ENCODE measurements at regions not wholly inside any gene's neighbourhood (a gene's known extent, or its start where the extent isn't known, plus 50 kb on each side); places are given as distances from the start of the nearest gene placed in this dataset.
A peak's percentile ranks its signal among the peaks of the same experiment; 100 is the strongest.

DNA sequence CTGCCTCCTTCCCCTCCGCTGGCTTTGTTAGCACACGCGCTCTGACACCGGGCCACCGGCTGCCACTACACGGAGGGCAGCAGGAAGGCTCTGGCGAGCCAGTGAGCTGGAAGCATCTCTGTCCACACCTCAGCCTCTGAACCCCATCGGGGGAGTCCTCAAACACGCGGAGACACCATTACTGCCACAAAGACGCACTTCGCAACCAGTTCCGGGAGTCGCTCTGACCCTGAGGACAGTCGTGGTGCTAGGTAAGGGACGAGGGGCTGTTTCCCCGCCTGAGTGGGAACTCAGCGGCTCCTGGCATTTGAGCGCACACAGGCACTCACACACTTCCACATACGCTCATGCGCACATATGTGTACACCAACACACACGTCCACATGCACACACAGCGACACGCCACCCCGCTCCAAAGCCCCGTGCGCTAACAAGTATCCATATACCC lies 160.0 kb downstream of the C9orf152 start:
- DNase-seq (ENCODE audit: low read depth in 3 of 3, low spot score in 1 of 3), result no peak

DNA sequence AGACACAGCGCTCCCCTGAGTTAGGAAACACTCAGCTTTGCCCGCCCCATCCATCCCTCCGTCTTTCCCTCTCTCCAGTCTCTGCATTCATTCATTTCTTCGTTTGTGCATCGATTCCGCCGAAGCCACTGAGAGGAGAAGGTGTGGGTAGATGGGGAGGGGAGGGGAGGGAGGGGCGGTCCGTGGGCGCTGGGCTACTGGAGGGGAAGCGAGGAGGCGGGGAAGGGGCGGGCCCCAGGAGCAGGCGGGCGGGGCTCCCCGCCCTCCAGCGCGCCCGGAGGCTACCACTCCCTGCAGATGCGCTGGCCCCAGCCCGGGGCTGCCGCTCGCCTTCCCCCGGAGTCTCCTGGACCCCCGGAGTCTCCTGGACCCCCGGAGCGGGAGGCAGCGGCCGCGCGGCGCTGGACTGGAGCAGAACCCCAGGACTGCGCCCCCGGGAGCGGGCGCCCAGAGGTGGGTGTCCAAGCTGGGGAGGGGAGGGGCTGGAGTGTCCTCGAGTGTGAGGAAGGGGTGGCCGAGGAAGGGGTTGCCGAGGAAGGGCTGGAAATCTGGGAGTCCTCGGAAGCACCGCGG lies 159.5 kb downstream of the C9orf152 start:
- DNase-seq (ENCODE audit: low read depth in 3 of 3, low spot score in 1 of 3), result peak; percentile 44 to 73 (median 55)

DNA sequence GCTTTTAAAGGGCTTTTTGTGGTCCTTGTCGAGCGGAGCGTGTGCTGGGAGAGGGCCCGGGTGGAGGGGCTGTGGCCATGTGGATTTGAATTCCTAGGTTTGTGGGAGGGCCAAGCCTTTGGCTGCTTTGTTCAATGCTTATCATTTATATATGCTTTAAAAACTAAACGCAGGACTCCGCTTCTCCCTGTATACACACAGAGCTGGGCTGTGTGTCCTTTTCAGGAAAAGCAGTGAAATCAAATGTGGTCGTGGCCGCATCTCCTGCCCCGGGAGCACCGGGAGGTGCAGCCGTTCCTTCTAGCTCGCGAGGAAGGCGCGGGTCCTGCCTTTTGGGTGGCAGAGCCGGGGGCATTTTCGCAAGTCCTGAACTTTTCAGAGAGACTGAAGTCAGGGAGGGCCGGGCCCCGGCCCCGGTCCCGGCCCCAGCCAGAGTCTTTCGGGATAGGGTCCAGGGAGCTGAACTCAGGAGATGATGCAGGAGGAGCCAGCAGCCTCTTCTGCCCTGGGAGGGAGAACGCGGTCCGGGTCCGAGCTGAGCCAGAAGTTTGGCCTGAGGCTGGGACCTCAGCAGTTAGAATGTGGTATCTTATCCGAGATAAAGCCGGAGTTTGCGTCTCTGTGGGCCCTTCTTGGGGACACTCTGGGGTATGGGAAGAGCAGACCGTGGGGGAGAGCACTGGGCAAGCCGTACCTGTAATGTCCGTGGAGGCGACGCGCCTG lies 158.8 kb downstream of the C9orf152 start:
- DNase-seq (ENCODE audit: low read depth in 3 of 3, low spot score in 1 of 3), result peak in 1 of 3 donors; percentile 12

DNA sequence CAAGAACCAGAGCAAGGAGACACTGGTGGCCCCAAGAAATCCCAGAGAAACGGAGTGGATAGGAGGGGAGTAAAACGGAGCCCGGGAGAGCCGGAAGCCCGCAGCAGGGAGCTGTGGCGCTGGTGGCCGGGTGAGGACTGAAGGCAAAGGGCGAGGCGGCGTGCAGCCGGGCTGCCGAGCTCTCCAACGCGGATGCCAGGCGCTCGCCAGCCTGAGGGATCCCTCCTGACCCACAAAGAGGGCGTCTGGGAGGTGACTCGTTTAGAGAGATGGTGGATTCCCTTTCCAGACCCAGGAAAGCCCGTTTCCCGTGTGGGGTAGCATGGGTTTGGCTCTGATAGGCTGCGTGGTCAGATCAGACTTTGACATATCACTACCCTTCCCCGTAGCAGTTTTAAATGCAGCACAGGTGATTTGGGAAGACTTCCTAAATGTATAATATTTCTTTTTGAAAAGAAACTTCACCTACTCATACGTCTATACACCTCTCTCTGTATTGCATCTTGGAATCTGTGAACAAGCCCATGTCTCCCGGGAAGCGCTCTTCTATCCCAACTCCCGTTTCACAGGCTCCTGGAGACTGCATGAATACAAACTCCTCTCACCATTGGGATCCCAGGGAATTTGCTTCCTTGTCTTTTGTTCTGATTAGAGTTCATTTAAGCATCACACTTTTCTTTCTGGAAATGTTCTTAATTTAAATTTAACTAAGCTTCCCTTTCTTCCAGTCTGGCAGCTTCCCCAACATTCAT lies 158.1 kb downstream of the C9orf152 start:
- peak in 1 of 3 donors; percentile 6 for DNase-seq (ENCODE audit: low read depth in 3 of 3, low spot score in 1 of 3)

DNA sequence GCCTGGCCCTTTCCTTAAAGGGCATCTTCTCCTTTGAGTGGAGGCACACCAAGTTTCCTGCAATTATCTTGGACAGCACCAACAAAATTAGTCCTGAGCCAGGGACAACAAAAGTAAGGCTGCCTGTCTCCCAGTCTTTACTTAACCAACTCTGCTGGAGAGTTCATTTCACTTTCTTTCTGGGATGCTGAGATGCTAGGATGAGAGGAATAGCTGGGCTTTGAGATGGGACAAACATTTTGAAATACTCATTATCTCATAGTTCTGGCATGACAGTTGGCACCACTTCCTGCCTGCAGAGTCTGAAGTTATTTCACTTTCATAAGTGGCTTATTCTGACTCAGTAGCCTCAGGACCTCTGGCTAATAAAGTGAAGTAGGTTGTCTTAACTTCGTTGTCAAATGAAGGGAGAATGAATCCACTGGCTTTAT lies 157.0 kb downstream of the C9orf152 start:
- no peak for DNase-seq (ENCODE audit: low read depth in 3 of 3, low spot score in 1 of 3)

DNA sequence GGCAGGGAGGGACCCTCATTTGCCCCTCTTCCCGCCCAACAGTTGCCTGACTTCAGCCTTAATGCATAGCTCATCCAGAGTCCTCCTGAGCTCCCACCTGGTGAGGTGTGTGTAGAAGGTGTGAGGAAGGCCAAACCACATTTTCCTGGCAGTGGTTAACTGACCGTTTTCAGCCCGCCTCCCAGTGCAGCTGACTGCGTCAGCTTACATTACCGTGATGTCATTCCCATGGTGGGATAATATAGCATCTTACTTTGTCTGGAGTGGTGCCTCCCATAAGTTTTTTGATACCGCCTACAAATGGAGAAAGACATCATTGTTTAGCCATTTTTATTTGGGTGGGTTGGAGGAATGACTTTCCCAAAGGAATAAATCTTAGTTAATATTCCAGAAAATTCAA lies 151.9 kb downstream of the C9orf152 start:
- no peak for DNase-seq (ENCODE audit: low read depth in 3 of 3, low spot score in 1 of 3)

DNA sequence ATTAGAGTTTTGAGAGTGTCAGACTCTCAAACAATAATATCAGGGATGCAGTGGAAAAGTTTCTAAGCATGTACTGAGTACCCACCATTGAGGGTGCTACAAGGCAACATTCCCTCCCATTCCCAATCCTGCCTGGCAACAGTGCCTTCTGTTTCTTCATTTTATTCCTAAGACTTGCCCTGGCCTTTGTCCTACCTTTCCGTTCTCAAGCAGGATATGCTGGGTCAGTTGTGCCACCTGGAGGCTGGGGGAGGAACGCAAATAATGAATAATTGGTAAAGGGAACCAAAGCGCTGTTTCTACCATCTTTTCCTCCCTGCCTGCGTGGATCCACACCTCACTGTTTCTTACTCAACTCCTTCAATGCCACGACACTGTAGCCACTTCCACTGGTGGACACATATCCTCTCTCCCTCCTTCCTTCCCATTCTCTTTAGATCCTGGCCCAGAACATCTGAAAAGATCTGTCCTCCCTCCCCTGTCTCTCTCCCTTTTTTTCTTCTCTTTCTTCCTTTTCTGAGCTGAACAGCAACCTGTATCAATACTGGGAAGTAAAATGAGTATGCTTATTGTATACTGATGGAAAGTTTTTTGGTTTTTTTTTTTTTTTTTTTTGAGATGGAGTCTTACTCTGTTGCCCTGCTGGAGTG lies 149.5 kb downstream of the C9orf152 start:
- DNase-seq (ENCODE audit: low read depth in 3 of 3, low spot score in 1 of 3), result peak; percentile 19 to 32 (median 21)

DNA sequence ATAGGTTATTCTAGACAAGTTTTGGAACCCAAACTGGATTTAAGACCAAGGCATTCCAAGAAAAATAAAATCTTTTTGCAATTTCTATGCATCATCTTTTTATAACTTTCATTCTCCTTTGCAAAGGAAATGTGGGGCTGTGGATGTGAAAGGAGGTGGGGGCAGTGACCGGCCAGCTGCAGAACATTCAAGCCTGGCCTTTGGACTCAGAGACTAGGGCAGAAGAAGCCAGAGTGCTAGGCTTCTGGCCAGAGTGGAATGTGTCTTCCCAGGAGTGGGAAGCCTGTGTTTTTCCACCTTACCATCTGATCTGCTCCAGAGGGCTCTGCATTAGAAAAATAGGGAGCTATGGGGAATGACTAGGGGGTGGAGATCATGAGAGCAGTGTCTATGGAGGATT lies 148.5 kb downstream of the C9orf152 start:
- no peak for DNase-seq (ENCODE audit: low read depth in 3 of 3, low spot score in 1 of 3)

DNA sequence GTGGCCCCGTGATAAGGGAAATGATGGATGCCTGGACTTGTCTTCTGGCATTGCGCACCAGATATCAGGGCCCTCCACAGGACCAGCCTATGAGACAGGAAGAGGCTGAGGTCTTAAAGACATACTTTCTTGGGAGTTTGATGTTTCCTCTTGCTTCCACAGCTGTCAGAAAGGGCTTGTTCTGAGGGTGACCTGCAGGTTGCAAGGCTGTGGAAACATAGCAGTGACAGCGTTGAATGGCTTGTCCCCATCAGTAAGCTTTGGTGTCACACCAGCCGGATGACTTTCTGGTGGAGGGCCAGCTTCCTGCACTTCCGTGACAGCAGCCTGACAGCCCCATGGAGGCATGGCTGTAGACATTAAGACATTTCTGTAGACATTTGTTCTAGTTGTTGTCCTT lies 143.2 kb downstream of the C9orf152 start:
- DNase-seq (ENCODE audit: low read depth in 3 of 3, low spot score in 1 of 3), result no peak

DNA sequence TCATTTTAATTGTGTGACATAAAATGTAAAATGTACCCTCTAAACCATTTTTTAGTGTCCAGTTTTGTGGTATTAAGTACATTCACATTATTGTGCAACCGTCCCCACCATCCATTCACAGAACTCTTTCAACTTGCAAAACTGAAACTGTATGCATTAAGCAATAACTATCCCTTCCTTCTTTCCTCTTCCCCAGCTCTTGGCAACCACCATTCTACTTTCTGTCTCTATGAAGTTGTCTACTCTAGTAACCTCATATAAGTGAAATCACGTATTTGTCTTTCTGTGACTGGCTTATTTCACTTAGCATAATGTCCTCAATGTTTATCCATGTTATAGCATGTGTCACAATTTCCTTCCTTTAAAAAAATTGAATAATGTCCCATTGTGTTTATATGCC lies 142.4 kb downstream of the C9orf152 start:
- DNase-seq (ENCODE audit: low read depth in 3 of 3, low spot score in 1 of 3), result no peak

DNA sequence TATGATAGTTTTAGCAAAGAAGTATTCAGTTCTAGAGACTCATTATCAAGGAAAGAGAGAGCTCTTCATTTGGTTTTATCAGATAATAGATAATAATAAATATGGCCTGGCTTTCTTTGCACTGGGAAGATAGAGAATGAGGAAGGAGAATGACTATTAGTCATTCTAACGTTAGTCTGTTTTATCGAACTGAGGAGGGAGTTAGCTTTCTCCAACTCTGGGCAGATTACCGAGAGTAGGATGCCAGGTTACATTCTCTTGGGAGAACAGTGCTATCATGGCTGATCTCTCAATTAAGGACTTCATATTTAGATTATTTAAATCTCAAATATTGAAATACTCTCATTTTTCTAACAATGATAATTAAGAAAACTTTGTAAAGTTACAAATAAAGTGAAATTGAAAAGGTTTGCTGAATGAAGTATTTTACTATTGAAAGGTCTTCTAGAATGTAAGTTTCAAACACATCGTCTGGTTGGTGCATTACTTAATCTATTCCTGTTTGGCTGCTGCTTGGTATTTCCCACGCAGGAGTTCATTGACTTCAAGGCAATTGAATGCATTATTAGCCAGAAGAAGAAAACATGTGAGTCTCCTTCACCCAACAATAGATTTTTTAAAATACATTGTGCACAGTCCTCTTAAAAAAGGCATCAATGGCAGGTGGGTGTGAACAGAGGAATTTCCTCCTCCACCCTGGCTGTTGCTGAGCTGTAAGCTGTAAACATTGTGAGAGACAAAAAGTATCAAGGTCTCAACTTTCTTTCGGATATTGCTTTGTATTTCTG lies 140.8 kb downstream of the C9orf152 start:
- DNase-seq (ENCODE audit: low read depth in 3 of 3, low spot score in 1 of 3), result no peak

DNA sequence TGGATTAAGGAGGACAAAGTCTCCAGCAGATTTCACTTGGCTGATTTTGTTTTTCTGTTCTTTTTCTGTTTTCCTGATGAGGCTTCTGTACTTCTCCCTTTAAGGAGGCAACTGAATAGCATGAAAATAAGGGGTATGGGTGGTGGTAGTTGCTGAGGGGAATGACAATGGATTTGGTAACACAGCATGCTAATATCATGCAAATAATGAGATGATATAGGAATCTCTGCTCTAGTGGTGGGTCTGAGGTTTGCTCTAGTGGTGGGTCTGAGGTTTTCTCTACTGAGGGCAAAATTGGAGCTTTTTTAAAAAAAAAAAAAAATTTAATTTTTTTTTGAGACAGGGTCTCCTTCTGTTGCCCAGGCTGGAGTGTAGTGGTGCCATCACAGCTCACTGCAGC lies 139.7 kb downstream of the C9orf152 start:
- no peak for DNase-seq (ENCODE audit: low read depth in 3 of 3, low spot score in 1 of 3)

DNA sequence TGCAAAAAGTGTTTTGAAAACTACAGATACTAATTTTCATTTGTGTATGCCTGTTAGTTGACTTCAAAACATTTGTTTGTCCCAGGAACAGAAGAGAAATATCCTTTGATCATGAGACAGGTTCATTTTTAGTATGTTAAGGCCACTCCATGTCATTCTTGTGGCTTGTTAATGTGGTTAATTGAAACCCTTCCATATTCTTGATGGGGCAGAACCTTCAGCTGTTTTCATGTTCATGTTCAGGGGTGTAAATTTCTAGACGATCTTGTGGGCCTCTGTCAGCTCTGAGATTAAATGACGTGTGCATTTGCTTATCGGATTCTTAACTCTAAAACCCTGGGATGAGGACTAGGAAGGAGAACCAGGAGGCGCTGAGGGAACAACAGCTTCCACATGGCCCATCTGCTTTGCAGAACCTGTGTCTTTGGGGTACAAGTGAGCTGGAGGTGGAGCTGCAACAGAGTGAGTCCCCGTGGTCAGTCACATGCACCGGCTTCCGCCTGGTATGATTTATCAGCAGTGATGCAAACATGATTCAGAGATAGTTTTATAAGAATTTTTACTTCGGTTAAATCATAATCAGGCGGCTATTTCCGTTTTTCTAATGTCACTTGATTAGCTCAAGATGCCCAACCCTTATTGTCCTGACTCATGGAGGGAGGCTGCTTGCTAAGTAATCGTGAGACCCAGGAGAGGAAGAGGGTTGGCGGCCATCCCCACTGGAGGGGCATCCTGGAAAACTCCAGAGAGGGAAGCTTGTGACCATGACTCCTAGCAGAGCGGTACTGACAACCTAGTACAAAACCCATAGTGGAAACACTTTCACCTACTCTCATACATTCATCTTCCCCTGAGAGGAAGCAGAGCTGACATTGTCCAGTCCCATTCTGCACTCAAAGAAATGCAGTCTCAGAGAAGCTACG lies 138.4 kb downstream of the C9orf152 start:
- DNase-seq (ENCODE audit: low read depth in 3 of 3, low spot score in 1 of 3), result no peak

DNA sequence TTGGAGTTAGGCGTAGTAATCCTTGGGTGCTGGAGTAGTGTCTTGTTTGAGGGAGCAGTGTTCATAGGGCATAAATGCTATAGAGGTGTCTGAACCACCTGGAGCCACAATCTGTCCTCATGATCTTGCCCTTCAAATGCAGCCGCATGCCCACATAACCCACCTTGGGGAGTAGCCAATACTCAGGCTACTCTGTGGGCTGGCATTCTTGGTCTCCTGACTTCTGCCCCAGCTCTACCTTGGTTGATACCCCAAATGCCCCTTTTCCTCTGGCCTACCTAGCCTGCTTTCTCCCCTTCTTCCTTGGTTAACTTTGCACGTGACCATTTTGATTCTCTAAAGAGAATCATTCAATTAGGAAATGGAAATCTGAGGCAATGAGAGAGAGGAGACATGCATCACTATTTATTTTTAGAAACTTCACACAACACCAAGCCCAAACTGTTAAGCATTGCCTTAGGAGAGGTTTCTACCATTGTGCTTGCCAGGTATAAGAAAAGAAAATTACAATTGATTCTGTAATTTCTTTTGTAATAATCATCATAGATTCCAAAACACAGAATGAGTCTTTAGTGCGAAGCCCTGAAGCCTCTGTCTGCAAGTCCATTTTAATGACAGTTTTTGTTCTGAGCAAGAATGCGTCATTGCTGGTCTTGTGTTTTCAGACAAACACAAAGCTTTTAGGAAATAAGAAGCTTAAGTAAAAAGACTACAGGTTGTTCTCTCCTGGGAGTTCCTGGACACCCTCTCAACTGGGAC lies 135.2 kb downstream of the C9orf152 start:
- DNase-seq (ENCODE audit: low read depth in 3 of 3, low spot score in 1 of 3), result no peak

DNA sequence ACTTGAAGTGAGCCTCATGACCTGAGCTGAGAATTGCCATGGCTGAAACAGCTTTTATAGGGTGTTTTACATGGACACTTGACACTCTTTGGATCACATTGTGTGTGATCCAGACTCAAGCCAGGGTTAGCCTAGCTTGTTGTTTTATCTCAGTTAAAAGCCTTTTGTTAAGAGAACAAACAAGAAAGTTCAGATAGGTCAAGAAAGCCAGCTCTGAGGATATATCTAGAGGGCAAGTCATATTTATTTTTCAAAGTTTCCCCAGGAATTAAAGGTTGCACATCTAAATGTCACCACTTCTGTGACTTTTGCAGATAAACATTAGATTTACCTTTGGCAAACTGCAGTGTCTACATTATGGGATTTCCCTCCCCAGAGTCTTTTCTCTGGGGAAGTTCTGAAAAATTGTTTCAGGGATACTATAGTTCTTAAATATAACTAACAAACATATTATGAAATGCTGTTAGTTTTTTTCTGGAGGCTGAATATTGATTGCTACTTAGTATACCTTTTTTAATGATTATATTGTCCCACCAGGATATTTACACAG lies 134.5 kb downstream of the C9orf152 start:
- no peak for DNase-seq (ENCODE audit: low read depth in 3 of 3, low spot score in 1 of 3)

DNA sequence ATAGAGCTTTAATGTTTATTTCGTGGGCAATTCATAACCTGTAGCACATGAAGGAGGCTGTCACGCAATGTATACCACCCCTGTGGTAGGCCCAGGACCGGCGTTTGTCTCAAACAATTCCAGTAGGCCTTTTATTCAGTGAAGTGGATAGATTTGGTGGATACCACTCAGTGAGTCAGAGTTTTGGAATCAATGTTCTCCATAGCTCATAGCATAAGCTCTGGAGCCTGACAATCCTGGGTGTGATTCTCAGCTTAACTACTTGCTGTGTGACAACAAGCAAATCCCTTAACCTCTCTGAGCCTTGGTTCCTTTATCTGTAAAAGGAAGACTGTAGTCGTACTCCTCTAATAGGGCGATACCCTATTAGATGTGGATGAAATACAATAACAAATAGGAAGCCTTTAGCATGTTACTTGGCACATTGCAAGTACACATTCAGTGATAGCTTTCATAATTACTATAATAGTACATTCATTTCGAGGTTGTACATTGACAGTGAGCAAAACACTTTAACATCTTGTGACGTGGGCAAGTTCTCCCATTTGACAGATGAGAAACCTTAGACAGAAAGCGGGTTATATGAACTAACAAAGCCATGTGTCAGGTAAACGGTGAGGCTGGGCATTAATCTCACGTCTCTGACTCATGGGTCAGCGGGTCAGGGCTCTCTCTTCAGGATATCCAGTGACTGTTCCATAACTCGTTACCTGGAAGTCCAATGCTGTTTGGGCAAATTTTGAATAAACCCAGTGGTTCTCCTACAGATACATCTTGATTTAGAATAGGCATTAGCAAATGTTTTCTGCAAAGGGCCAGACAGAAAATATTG lies 130.8 kb downstream of the C9orf152 start:
- no peak for DNase-seq (ENCODE audit: low read depth in 3 of 3, low spot score in 1 of 3)

DNA sequence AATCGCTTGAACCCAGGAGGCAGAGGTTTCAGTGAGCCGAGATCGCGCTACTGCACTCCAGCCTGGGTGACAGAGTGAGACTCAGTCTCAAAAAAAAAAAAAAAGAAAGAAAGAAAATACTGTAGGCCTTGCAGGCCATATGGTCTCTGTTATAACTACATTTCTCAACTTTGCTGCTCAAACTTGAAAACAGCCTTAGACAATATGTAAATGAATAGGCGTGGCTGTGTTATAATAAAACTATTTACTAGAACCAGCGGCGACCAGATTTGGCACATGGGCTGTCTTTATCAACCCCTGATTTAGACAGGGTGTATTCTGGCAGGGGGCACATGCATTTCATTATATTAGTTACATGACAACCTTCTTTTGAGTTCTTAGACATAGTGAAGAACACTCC lies 130.0 kb downstream of the C9orf152 start:
- no peak for DNase-seq (ENCODE audit: low read depth in 3 of 3, low spot score in 1 of 3)

DNA sequence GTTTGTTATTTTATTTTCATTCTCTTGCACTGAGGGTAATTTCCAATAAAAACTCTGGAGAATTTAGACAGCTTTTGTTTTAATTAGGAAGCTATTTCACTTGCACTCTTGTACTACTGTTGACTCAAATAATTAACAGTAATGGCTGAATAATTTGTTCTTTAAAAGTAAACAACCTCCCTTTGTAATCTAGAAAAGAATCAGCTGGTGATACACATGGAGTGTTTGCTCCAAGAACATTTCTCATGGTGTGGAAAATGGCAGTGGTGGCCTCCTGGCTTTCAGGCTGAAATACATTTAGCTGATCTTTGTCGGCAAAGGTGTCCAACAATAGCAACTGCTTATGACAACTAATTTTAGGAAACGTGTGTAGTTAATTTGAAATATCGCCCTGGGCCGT lies 129.4 kb downstream of the C9orf152 start:
- no peak for DNase-seq (ENCODE audit: low read depth in 3 of 3, low spot score in 1 of 3)

Data from stimulated activated CD4-positive, alpha-beta T cell treated with anti-CD3 and anti-CD28 coated beads, TNF-alpha, amount 100 ng/mL, for 1 hour (primary cell).